ENCODE measurements at regions not wholly inside any gene's neighbourhood (a gene's known extent, or its start where the extent isn't known, plus 50 kb on each side); places are given as distances from the start of the nearest gene placed in this dataset.

GRCh38 chr2:61764035-61764800, 89.6 kb downstream of the FAM161A start:
- WGBS, 2 experiments (ENCODE audit: extremely low coverage in 1 of 2, insufficient coverage in 1 of 2, insufficient read length in 1 of 2, insufficient replicate concordance in 2 of 2, low coverage in 1 of 2, low lambda C conversion rate in 2 of 2, missing lambda C conversion rate in 1 of 2), result 1% methylated on average over 64 of the region's 70 CpGs; no CpG with 5 or more reads in 1 of the 2 experiments
- Histone ChIP-seq H4K91ac (replicated peaks; ENCODE audit: insufficient read length, low read length) (peak overlapping the region; percentile 32), H4K20me1 (replicated peaks in 1 of 2; ENCODE audit: control insufficient read depth in 1 of 2, insufficient read depth in 2 of 2, low read length in 2 of 2) (no peaks in the 10 kb centered on the region), H3K4me2 (ENCODE audit: insufficient read depth in 1 of 2, low read depth in 2 of 2, low read length in 2 of 2) (peak overlapping the region; percentile 74 to 97), H4K5ac (ENCODE audit: insufficient read length, low read depth, low read length) (peak overlapping the region; percentile 86), H3K27me3 (replicated peaks in 1 of 4; ENCODE audit: control insufficient read depth in 3 of 4, extremely low read depth in 1 of 4, insufficient read depth in 3 of 4, low read length in 3 of 4) (no peaks in the 10 kb centered on the region), H2BK20ac (ENCODE audit: low read length) (no peak overlapping the region), H3K14ac (ENCODE audit: insufficient read length) (no peak overlapping the region), H2AFZ (ENCODE audit: low read length) (peak overlapping the region; percentile 65), H2BK15ac (ENCODE audit: low read length) (no peak overlapping the region), H3K18ac (ENCODE audit: extremely low read depth, low read length) (peak overlapping the region; percentile 83), H3K56ac (replicated peaks; ENCODE audit: insufficient read length, low read depth, low read length) (peak overlapping the region; percentile 60), H4K8ac (ENCODE audit: extremely low read depth, insufficient read depth, low read length) (peak overlapping the region; percentile 94; the same call in 1 of the 2 replicates), H3K36me3 (ENCODE audit: control insufficient read depth in 2 of 4, insufficient read depth in 4 of 4, low read length in 3 of 4) (no peaks in the 10 kb centered on the region), H3K79me2 (ENCODE audit: control insufficient read depth in 1 of 2, insufficient read depth in 2 of 2, low read length in 2 of 2) (no peaks in the 10 kb centered on the region), H2BK5ac (ENCODE audit: low read depth, low read length) (peak overlapping the region; percentile 91), H3K4ac (replicated peaks; ENCODE audit: insufficient read length, low read depth, low read length) (peak overlapping the region; percentile 22), H3K23me2 (ENCODE audit: low read depth, low read length) (peaks cover 6% of the 10 kb centered on the region; the same call in 1 of the 2 replicates), H3K79me1 (ENCODE audit: low read depth, low read length) (no peaks in the 10 kb centered on the region), H3K4me3 (ENCODE audit: extremely low read depth in 1 of 4, insufficient read depth in 2 of 4, low read depth in 3 of 4, low read length in 4 of 4) (peak overlapping the region; percentile 70 to 86 (median 78)), H2BK12ac (ENCODE audit: low read depth, low read length) (peak overlapping the region; percentile 90; the same call in 1 of the 2 replicates), H3K23ac (ENCODE audit: insufficient read length) (no peak overlapping the region), H2BK120ac (replicated peaks; ENCODE audit: low read depth, low read length) (no peak overlapping the region), H3K9ac (replicated peaks in 1 of 4; ENCODE audit: extremely low read depth in 1 of 4, low read depth in 3 of 4, low read length in 3 of 4) (peak overlapping the region; percentile 75 to 88 (median 80)), H3K4me1 (replicated peaks in 1 of 4; ENCODE audit: control insufficient read depth in 3 of 4, insufficient read depth in 4 of 4, low read length in 3 of 4) (no peaks in the 10 kb centered on the region; a peak in 1 of 7 replicates), H3K27ac (ENCODE audit: low read depth, low read length) (peak overlapping the region; percentile 83), H2AK5ac (ENCODE audit: low read depth, low read length) (peak overlapping the region; percentile 85; the same call in 1 of the 2 replicates), H3K9me3 (ENCODE audit: insufficient read depth in 2 of 2, low read depth in 1 of 2, low read length in 1 of 2) (no peaks in the 10 kb centered on the region)
- DNase-seq (ENCODE audit: low read depth in 1 of 2, low spot score in 2 of 2), result peak; percentile 91 to 94
- CTCF ChIA-PET (ENCODE audit: partially characterized antibody), result interaction anchor here (0.6 to 0.8 kb wide), 3 partner anchors 15 to 30 kb away, joined by 3 to 5 read pairs (median 3); no protein-coding TSS in a partner anchor
- POLR2A ChIA-PET (ENCODE audit: partially characterized antibody), result interaction anchor here (0.6 to 1.4 kb wide), 10 partner anchors 8 to 588 kb away, joined by 3 to 5 read pairs (median 3); partner anchors contain the start of gene XPO1
- FAIRE-seq, result peak; percentile 65
- peak in 1 of 2 experiments; percentile 85; a peak in 1 of 4 replicates for TF ChIP-seq SIN3A (conservative IDR thresholded peaks at IDR 0.05 in 1 of 2, IDR thresholded peaks at IDR 0.05 in 1 of 2; ENCODE audit: low read depth in 1 of 2, low read length in 2 of 2)
- TF ChIP-seq MAX (IDR thresholded peaks at IDR 0.05), result peak; percentile 78
- peak; percentile 58; the same call in 1 of the 2 replicates for TF ChIP-seq E2F6 (IDR thresholded peaks at IDR 0.05)

Data from H1 (cell line).